ENCODE measurements at regions not wholly inside any gene's neighbourhood (a gene's known extent, or its start where the extent isn't known, plus 50 kb on each side); places are given as distances from the start of the nearest gene placed in this dataset.
"Not testable (repeated sequence)": the region's sequence is repeated elsewhere in the genome, so short reads cannot be mapped to it uniquely, and the experiment has no call there.

- no peaks in the 10 kb centered on the region for H3K4me1 ChIP-seq
- H3K36me3 ChIP-seq: no peaks in the 10 kb centered on the region
- DNase-seq: no peak
- no peak overlapping the region for H3K27ac ChIP-seq
- intact Hi-C loops (cut with DNase I): no loop called here
- H3K4me3 ChIP-seq: no peak overlapping the region
- no peak for TF ChIP-seq POLR2A (IDR thresholded peaks at IDR 0.05)
- no peak for TF ChIP-seq CTCF (IDR thresholded peaks at IDR 0.05)
- 78 to 85% methylated on average over 1 of the region's 1 CpG for WGBS, 2 donors
- no peaks in the 10 kb centered on the region for H3K27me3 ChIP-seq
- no peaks in the 10 kb centered on the region for H3K9me3 ChIP-seq
These were observed 1544.1 kb downstream of the REEP3 start for GRCh38 chr10:65065278-65065677.

GRCh38 chr10:65083222-65083621, 1562.0 kb downstream of the REEP3 start:
- no peaks in the 10 kb centered on the region for H3K4me1 ChIP-seq
- H3K27me3 ChIP-seq: no peaks in the 10 kb centered on the region
- DNase-seq: no peak
- 27 to 40% methylated on average over 1 to 4 of the region's 6 CpGs for WGBS, 2 donors
- TF ChIP-seq POLR2A (IDR thresholded peaks at IDR 0.05) (no peak), CTCF (IDR thresholded peaks at IDR 0.05) (no peak)
- no peaks in the 10 kb centered on the region for H3K36me3 ChIP-seq
- H3K9me3 ChIP-seq: peaks cover 0 to 34% (median 11%) of the 10 kb centered on the region in 3 donors
- H3K4me3 ChIP-seq: no peak overlapping the region
- intact Hi-C loops (cut with DNase I): no loop called here
- H3K27ac ChIP-seq: no peak overlapping the region

GRCh38 chr10:65090991-65091390, 1569.8 kb downstream of the REEP3 start:
- H3K36me3 ChIP-seq: no peaks in the 10 kb centered on the region
- intact Hi-C loops (cut with DNase I): no loop called here
- DNase-seq: no peak

GRCh38 chr10:65100146-65100545, 1578.9 kb downstream of the REEP3 start:
- no peak for DNase-seq
- intact Hi-C loops (cut with DNase I): no loop called here
- Histone ChIP-seq H3K27ac (no peak overlapping the region), H3K36me3 (no peaks in the 10 kb centered on the region), H3K9me3 (peaks cover 0 to 4% (median 0%) of the 10 kb centered on the region in 3 donors), H3K4me1 (no peaks in the 10 kb centered on the region), H3K27me3 (no peaks in the 10 kb centered on the region), H3K4me3 (no peak overlapping the region)
- WGBS, 2 donors: 47 to 62% methylated on average over 1 of the region's 1 CpG
- TF ChIP-seq POLR2A (IDR thresholded peaks at IDR 0.05) (no peak), CTCF (IDR thresholded peaks at IDR 0.05) (no peak)

More at GRCh38 chr10:65090991-65091390, 1569.8 kb downstream of the REEP3 start:
- TF ChIP-seq POLR2A (IDR thresholded peaks at IDR 0.05) (no peak), CTCF (IDR thresholded peaks at IDR 0.05) (no peak)
- H3K4me3 ChIP-seq: no peak overlapping the region
- peaks cover 0 to 5% (median 0%) of the 10 kb centered on the region in 3 donors for H3K9me3 ChIP-seq
- H3K4me1 ChIP-seq: no peaks in the 10 kb centered on the region
- no peaks in the 10 kb centered on the region for H3K27me3 ChIP-seq
- H3K27ac ChIP-seq: no peak overlapping the region

GRCh38 chr10:65100881-65101280, 1579.7 kb downstream of the REEP3 start:
- H3K27ac ChIP-seq; H3K4me3 ChIP-seq; H3K27me3 ChIP-seq; H3K4me1 ChIP-seq; H3K9me3 ChIP-seq; intact Hi-C loops (cut with DNase I); DNase-seq; H3K36me3 ChIP-seq: not testable (repeated sequence)
- 76% methylated on average over 4 of the region's 4 CpGs; no CpG with 5 or more reads in 1 of the 2 donors for WGBS, 2 donors

- DNase-seq: no peak
- intact Hi-C loops (cut with DNase I): no loop called here
- Histone ChIP-seq H3K27ac (no peak overlapping the region), H3K27me3 (no peaks in the 10 kb centered on the region), H3K4me1 (no peaks in the 10 kb centered on the region), H3K9me3 (peaks cover 0 to 4% (median 0%) of the 10 kb centered on the region in 3 donors), H3K36me3 (no peaks in the 10 kb centered on the region), H3K4me3 (no peak overlapping the region)
- WGBS, 2 donors: 55 to 59% methylated on average over 2 of the region's 2 CpGs
- TF ChIP-seq POLR2A (IDR thresholded peaks at IDR 0.05): no peak
- TF ChIP-seq CTCF (IDR thresholded peaks at IDR 0.05): no peak
These were observed 1588.8 kb downstream of the REEP3 start for GRCh38 chr10:65110009-65110408.

- DNase-seq; H3K4me1 ChIP-seq; H3K27me3 ChIP-seq; H3K36me3 ChIP-seq; H3K4me3 ChIP-seq; intact Hi-C loops (cut with DNase I); H3K9me3 ChIP-seq; H3K27ac ChIP-seq: not testable (repeated sequence)
- 61 to 69% methylated on average over 6 of the region's 6 CpGs for WGBS, 2 donors
These were observed 1589.9 kb downstream of the REEP3 start for GRCh38 chr10:65111059-65111458.

Measured in esophagus squamous epithelium (tissue), 5 donors.